Left renal cortex interstitium (tissue), 4 donors: ENCODE measurements at regions not wholly inside any gene's neighbourhood (a gene's known extent, or its start where the extent isn't known, plus 50 kb on each side); places are given as distances from the start of the nearest gene placed in this dataset.
"Not testable (repeated sequence)": the region's sequence is repeated elsewhere in the genome, so short reads cannot be mapped to it uniquely, and the experiment has no call there.

Source experiments
- DNase-seq, 4 donors: peaks; one replicate each; pipeline ENCODE4 v3.0.0-alpha.2; 2013; ENCODE audit warnings: low read depth in 4 of 4, low spot score in 2 of 4, missing footprints in 1 of 4

DNA sequence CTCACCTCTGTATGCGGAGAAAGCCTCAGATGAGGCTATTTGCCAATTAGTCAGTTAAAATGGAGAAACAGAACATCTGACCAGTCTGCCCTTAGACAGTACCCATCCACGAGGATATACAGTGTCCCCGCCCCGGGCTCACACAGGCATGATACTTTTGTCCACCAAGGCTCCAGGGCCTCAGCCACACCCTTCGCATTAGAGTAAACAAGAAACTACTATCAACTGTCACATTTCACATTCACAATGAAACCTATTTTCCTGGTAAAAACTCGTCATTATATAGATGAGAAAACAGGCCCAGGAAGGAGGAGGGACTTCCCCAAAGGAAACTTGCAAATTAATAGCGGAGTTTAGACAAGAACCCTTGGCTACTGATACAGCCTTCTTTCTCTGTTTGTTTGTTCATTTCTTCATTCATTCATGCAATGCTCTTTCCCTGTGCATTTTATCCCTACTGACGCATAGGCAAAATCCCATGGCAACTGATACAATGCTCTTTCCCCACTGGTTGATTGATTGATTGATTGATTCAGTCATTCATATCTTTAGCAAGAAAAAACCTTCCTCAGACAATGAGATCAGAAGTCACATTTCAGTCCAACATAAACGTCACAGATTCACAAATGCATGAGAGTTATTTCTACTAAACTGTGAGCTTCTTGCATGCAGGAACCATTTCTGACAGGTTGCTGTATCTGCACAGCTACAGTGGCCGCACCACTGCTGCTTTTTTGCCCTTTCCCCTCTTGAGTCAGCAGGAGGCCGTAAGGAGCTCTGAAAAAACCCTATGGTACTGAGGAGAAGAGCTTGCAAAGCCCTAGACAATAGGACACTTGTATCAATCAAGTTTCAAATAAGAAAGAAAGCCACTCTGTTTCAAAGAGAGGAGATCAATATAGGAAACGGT, 777.1 kb downstream of the RNF144A start:
- no peak for DNase-seq

DNA sequence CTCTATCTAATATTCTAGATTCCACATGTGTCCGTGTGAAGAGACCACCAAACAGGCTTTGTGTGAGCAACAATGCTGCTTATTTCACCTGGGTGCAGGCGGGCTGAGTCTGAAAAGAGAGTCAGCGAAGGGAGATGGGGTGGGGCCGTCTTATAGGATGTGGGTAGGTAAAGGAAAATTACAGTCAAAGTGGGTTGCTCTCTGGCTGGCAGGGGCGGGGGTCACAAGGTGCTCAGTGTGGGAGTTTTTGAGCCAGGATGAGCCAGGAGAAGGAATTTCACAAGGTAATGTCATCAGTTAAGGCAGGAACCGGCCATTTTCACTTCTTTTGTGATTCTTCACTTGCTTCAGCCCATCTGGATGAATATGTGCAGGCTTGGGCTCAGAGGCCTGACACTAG, 779.3 kb downstream of the RNF144A start:
- not testable (repeated sequence) for DNase-seq

- no peak for DNase-seq
Observed at GRCh38 chr2:7697052-7697451, 779.8 kb downstream of the RNF144A start.

DNA sequence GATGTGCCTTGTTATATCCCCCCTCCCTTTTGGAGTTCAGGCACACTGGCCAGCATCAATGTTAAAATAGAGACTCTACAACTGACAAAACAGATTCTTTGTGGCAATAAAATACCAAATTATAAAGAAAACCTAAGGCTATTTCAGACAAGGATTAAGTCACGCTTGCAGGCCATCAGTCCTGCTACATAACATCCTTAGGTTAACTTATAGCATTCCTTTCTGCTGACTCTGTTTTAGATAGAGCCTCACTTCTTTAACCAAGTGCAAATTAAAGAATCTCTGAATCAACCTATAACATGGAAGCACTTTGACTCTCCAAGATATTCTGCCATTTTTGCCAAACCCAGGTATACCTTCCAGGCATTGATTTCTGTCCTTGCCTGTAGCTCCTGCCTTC, 784.6 kb downstream of the RNF144A start:
- no peak for DNase-seq

- DNase-seq = no peak
Observed at GRCh38 chr2:7703048-7703447, 785.8 kb downstream of the RNF144A start.

GRCh38 chr2:7703543-7704144, 786.4 kb downstream of the RNF144A start:
- DNase-seq = no peak

- DNase-seq = no peak
Observed at GRCh38 chr2:7704296-7704865, 787.2 kb downstream of the RNF144A start.

GRCh38 chr2:7706791-7707190, 789.6 kb downstream of the RNF144A start:
- no peak for DNase-seq

DNA sequence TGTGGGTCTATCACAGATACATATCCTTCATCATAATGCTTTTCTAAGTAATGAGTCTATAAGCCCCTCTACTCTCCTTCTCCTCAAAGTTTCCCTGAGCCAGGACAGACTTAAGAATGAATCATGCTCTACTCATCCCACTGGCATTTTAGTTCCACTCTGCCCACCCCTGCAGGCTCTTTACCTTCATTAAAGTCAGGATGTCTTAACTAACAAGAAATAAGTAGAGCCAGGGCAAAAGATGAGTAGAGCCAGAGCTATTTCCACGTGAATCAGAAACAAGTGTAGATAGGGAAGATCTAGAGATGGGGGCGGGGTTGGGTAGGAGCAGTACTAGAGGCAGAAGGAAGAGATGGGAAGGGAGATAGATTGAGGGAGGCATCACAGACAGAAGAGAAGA, 790.5 kb downstream of the RNF144A start:
- DNase-seq = no peak

DNA sequence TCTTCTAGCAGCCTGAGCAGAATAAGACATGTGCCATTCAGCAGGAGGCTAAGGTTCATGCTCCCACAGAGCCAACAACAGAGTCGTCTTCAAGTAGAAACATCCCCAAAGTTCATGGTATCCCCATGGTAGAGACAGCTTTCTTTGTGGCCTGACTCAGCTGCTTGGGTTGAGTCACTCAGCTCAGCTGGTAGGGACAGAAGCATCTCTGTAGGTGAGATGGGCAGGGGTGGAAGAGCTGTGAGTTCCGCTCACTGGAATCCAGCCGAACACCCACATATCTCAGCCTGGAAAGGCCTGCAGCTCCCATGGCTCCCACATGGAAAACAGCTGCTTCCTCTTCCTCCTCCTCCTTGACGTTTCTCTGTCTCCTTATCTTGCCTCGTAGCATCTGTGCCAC, 792.7 kb downstream of the RNF144A start:
- no peak for DNase-seq

DNA sequence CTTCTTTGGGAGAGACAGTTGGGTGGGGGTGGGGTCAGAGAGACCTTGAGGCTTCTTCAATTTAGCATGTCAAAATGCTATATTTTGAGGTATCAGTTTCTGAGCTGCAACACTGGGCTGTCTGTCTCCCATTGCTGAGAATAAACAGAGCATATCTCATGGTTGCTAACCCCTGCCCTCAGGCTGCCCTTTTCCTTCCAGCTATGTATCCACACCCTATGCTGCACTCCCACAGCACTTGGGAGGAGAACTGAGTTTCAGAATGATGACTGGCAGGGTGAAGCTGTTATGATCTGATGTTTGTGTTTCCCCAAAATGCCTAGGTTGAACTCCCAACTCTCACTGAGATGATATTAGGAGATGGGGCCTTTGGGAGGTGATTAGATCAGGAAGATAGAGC, 794.0 kb downstream of the RNF144A start:
- no peak for DNase-seq

- DNase-seq = no peak
Observed at GRCh38 chr2:7719876-7720275, 802.7 kb downstream of the RNF144A start.

GRCh38 chr2:7721413-7721995, 804.3 kb downstream of the RNF144A start:
- DNase-seq = no peak

- no peak for DNase-seq
Observed at GRCh38 chr2:7722212-7722910, 805.1 kb downstream of the RNF144A start.

DNA sequence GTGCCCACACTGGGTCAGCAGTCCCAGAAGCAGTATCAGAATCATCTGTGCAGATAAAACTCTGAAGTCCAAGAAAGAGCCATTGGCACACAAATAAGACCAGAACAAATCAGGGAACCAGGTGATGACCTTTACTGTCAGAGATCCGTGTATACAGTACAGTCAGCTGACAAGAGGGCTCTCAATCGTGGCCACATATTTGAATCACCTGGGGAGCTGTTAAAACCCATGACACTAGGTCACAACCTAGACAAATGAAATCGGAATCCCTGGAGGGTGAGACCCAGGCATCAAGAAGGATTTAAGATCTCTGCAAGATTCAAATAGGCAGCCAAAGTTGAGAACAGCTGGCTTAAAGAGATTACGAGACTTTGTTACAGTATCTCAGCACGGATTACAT, 807.1 kb downstream of the RNF144A start:
- DNase-seq = no peak

- peak in 2 of 4 donors; percentile 21 to 25 for DNase-seq
Observed at GRCh38 chr2:7725171-7725849, 808.1 kb downstream of the RNF144A start.

DNA sequence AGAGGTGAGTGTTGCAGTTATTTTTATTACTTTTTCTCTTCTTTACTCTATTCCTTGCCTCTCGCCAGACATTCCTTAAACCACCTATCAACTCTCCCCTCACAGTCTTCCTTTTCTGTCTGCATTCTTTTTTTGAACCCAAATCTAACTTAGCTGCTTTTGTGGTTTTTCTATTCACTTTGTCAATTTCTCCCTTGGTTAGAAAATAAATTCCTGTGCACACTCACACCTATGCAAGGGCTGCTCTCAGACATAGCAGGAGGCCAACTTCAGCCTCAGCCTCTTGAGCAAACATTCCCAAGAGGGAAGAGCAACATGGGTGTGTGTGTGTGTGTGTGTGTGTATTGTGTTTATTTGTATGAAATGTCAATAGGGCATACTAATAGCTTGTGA, 808.6 kb downstream of the RNF144A start:
- no peak for DNase-seq

- DNase-seq = no peak
Observed at GRCh38 chr2:7726989-7727388, 809.8 kb downstream of the RNF144A start.

DNA sequence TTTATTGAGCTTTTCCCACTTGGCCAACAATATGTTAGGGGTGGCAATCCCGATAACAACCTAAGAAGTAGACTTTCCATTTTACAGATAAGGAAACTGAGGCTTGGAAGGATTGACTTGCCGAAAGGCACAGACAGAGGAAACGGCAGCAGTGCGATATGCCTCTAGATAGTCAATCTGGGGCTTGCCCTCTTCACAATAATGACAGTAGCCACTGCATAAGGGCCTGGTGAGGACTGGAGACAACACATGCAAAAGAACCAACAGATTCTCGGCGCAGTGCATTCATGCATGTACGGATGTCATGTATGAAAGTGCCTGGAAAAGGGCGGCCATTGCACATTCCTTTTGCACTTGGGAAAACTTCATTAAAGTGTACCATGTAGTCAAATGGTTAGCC, 811.2 kb downstream of the RNF144A start:
- DNase-seq = no peak

DNA sequence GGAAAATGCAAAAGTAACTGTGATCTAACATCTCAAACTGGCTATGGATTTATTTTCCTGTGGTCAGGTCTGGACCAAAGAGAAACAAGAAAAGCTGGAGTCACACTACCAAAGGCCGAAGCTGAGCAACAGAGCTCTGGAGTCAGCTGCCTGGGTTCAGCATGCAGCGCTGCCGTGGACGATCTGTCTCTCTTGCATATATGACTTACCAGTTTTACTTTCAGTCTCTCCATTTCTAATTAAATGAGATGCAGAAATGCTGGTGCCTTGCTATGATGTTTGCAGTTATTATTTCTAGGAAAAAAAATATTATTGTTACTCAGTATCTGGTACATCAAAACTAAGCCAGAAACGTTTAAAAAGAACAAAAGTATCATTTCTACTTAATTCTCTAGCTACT, 813.2 kb downstream of the RNF144A start:
- DNase-seq = no peak
